ENCODE measurements at regions not wholly inside any gene's neighbourhood (a gene's known extent, or its start where the extent isn't known, plus 50 kb on each side); places are given as distances from the start of the nearest gene placed in this dataset.

GRCh38 chr1:72670902-72671301 lies 388.6 kb upstream of the NEGR1 start:
- TF ChIP-seq CTCF (IDR thresholded peaks at IDR 0.05) (no peak), POLR2A (IDR thresholded peaks at IDR 0.05) (no peak)

All from heart left ventricle (tissue), 13 donors.